ENCODE measurements at regions not wholly inside any gene's neighbourhood (a gene's known extent, or its start where the extent isn't known, plus 50 kb on each side); places are given as distances from the start of the nearest gene placed in this dataset.

GRCh38 chr4:29861307-29861706 lies 858.9 kb upstream of the PCDH7 start:
- Histone ChIP-seq H3K4me3 (ENCODE audit: low read depth, low read length) (no peak overlapping the region), H3K36me3 (no peaks in the 10 kb centered on the region), H3K9me3 (ENCODE audit: severe bottlenecking) (peaks cover 2% of the 10 kb centered on the region), H3K27me3 (ENCODE audit: insufficient read depth, low read depth, severe bottlenecking) (no peaks in the 10 kb centered on the region), H3K27ac (no peak overlapping the region)
- no peak for TF ChIP-seq CTCF (IDR thresholded peaks at IDR 0.05; ENCODE audit: low read depth, low read length)
- no peak for DNase-seq

- no peak overlapping the region for H3K27ac ChIP-seq
- no peak for TF ChIP-seq CTCF (IDR thresholded peaks at IDR 0.05; ENCODE audit: low read depth, low read length)
- H3K9me3 ChIP-seq (ENCODE audit: severe bottlenecking), result no peaks in the 10 kb centered on the region
- no peaks in the 10 kb centered on the region for H3K36me3 ChIP-seq
- H3K27me3 ChIP-seq (ENCODE audit: insufficient read depth, low read depth, severe bottlenecking), result no peaks in the 10 kb centered on the region
- H3K4me3 ChIP-seq (ENCODE audit: low read depth, low read length), result no peak overlapping the region
- DNase-seq, result no peak
Observed at GRCh38 chr4:29867412-29867811, 852.8 kb upstream of the PCDH7 start.

DNA sequence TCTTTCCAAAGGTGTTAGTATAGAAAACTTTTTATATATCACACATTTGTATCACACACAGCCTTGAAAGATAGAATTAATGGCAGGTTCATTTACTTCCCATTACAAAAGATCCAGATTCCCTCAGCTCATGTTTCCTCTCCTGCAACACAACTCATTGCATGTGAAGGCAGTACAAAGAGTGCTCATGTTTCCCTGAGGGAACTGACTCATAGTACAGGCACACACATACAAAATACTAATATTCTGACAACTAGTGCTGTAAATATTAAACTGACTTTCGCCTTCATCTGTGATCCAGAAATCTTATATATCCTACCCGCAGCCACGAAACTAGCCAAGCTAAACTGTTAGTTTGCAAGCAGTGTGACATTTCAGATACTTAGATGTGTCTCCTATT lies 819.8 kb upstream of the PCDH7 start:
- DNase-seq, result no peak
- no peak overlapping the region for H3K27ac ChIP-seq
- no peak overlapping the region for H3K4me3 ChIP-seq (ENCODE audit: low read depth, low read length)
- TF ChIP-seq CTCF (IDR thresholded peaks at IDR 0.05; ENCODE audit: low read depth, low read length), result no peak
- H3K9me3 ChIP-seq (ENCODE audit: severe bottlenecking), result no peaks in the 10 kb centered on the region
- no peaks in the 10 kb centered on the region for H3K27me3 ChIP-seq (ENCODE audit: insufficient read depth, low read depth, severe bottlenecking)
- no peaks in the 10 kb centered on the region for H3K36me3 ChIP-seq

GRCh38 chr4:29908276-29908675 lies 811.9 kb upstream of the PCDH7 start:
- no peak for TF ChIP-seq CTCF (IDR thresholded peaks at IDR 0.05; ENCODE audit: low read depth, low read length)
- Histone ChIP-seq H3K4me3 (ENCODE audit: low read depth, low read length) (no peak overlapping the region), H3K9me3 (ENCODE audit: severe bottlenecking) (no peaks in the 10 kb centered on the region)

DNA sequence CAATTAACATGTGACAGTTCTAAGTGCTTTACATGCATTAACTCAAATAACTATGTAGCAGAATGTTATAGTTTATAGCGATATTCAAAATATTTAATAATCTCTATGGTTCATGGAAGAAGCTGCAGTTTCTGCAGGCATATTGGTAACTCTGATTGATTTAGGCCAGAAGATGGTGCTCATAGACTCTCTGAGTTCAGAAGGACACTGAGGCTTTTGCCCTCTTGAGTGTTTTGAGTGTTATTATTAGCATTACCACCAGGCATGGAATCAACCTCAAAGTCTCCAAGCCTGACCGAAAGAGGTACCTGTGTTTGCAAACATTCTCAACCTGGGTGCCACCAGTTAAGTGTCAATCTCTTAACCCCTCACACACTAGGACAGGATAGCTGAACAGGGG lies 792.3 kb upstream of the PCDH7 start:
- H3K27ac ChIP-seq, result no peak overlapping the region
- TF ChIP-seq CTCF (IDR thresholded peaks at IDR 0.05; ENCODE audit: low read depth, low read length), result 0 out of 2 replicates have a peak, but pooled peaks have one; percentile 8
- no peaks in the 10 kb centered on the region for H3K36me3 ChIP-seq
- no peak for DNase-seq
- H3K27me3 ChIP-seq (ENCODE audit: insufficient read depth, low read depth, severe bottlenecking), result no peaks in the 10 kb centered on the region
- no peaks in the 10 kb centered on the region for H3K9me3 ChIP-seq (ENCODE audit: severe bottlenecking)
- H3K4me3 ChIP-seq (ENCODE audit: low read depth, low read length), result no peak overlapping the region

More at GRCh38 chr4:29908276-29908675, 811.9 kb upstream of the PCDH7 start:
- H3K27ac ChIP-seq, result no peak overlapping the region
- no peak for DNase-seq
- H3K36me3 ChIP-seq, result no peaks in the 10 kb centered on the region
- H3K27me3 ChIP-seq (ENCODE audit: insufficient read depth, low read depth, severe bottlenecking), result no peaks in the 10 kb centered on the region

GRCh38 chr4:29948451-29948850 lies 771.7 kb upstream of the PCDH7 start:
- Histone ChIP-seq H3K27me3 (ENCODE audit: insufficient read depth, low read depth, severe bottlenecking) (no peaks in the 10 kb centered on the region), H3K4me3 (ENCODE audit: low read depth, low read length) (no peak overlapping the region), H3K9me3 (ENCODE audit: severe bottlenecking) (no peaks in the 10 kb centered on the region), H3K36me3 (no peaks in the 10 kb centered on the region), H3K27ac (no peak overlapping the region)
- DNase-seq, result no peak
- TF ChIP-seq CTCF (IDR thresholded peaks at IDR 0.05; ENCODE audit: low read depth, low read length), result no peak

All from WERI-Rb-1 (cell line).